B cell (primary cell): ENCODE measurements at regions not wholly inside any gene's neighbourhood (a gene's known extent, or its start where the extent isn't known, plus 50 kb on each side); places are given as distances from the start of the nearest gene placed in this dataset.

ENCODE experiments used
- ATAC-seq: fragments of 200-7000 bp; cut with Tn5 transposase; one replicate; pipeline ENCODE4 v1.10.0; 2021; ENCODE audit warnings: low read depth, mild to moderate bottlenecking, moderate number of reproducible peaks, moderate library complexity
- CTCF ChIA-PET: fragments of 350-600 bp; sonication (Branson Sonifier 250); formaldehyde crosslinking; loops from one replicate; lab custom pipeline; 2021; ENCODE audit warnings: antibody characterized with exemption, inconsistent platforms; lab: Charles Lee
- POLR2A ChIA-PET: fragments of 350-600 bp; sonication (Branson Sonifier 250); formaldehyde crosslinking; loops from one replicate; lab custom pipeline; 2021; ENCODE audit warnings: antibody characterized with exemption; lab: Charles Lee
- DNase-seq: peaks from one replicate; pipeline ENCODE4 v3.0.0; 2013
- H2AFZ ChIP-seq: 2 replicates; pipeline ENCODE4 v1.6.1; 2012; ENCODE audit warnings: mild to moderate bottlenecking, low read depth, low read length; ENCODE audit not compliant: insufficient read depth, poor library complexity, severe bottlenecking
- H3K27ac ChIP-seq, 2 donors: 1 replicate in 1 of 2; 2 replicates in 1 of 2; pipeline ENCODE4 v1.5.1; 2012 to 2013; ENCODE audit warnings: low read length in 2 of 2, mild to moderate bottlenecking in 2 of 2, moderate library complexity in 1 of 2
- H3K27me3 ChIP-seq, 4 experiments: fragments of 200-600 bp in 1 of 4; sonication (generic) in 1 of 4; replicated peaks in 1 of 4; 1 replicate in 2 of 4; 2 replicates in 2 of 4; pipeline versions ENCODE4 v1.6.1 to v1.7.0; 2013 to 2016; ENCODE audit warnings: low read length in 3 of 4, mild to moderate bottlenecking in 2 of 4, mixed read lengths in 1 of 4, moderate library complexity in 1 of 4; ENCODE audit not compliant: insufficient read depth in 4 of 4, control insufficient read depth in 3 of 4; ENCODE audit errors: control extremely low read depth in 1 of 4
- H3K36me3 ChIP-seq, 2 experiments: replicated peaks in 1 of 2; 1 replicate in 1 of 2; 2 replicates in 1 of 2; pipeline versions ENCODE4 v1.6.1 to v1.7.1; 2013; ENCODE audit warnings: low read length in 1 of 2; ENCODE audit not compliant: insufficient read depth in 2 of 2, control insufficient read depth in 1 of 2; ENCODE audit errors: control extremely low read depth in 1 of 2, extremely low read depth in 1 of 2
- H3K4me1 ChIP-seq, 2 donors: fragments of 200-600 bp in 1 of 2; sonication (generic) in 1 of 2; 1 replicate in 1 of 2; 2 replicates in 1 of 2; pipeline versions ENCODE4 v1.5.1 to v1.6.1; 2013 to 2017; ENCODE audit warnings: low read length in 2 of 2; ENCODE audit not compliant: control insufficient read depth in 2 of 2, insufficient read depth in 2 of 2
- H3K4me2 ChIP-seq: replicated peaks from 2 replicates; pipeline ENCODE3; 2012; ENCODE audit warnings: mild to moderate bottlenecking, low read depth, low read length; ENCODE audit not compliant: poor library complexity, severe bottlenecking
- H3K4me3 ChIP-seq, 5 experiments: fragments of 200-600 bp in 1 of 5; sonication (generic) in 1 of 5; 1 replicate in 3 of 5; 2 replicates in 2 of 5; pipeline versions ENCODE4 v1.5.1 to v1.7.0; 2011 to 2016; ENCODE audit warnings: low read length in 4 of 5, mild to moderate bottlenecking in 4 of 5, low read depth in 2 of 5, control low read depth in 1 of 5, moderate library complexity in 1 of 5; ENCODE audit not compliant: insufficient read depth in 1 of 5; ENCODE audit errors: control extremely low read depth in 1 of 5, extremely low read depth in 1 of 5
- H3K79me2 ChIP-seq: fragments of 200-600 bp; sonication (generic); one replicate; pipeline ENCODE4 v1.6.0; 2016; ENCODE audit warnings: low read length; ENCODE audit not compliant: control insufficient read depth, insufficient read depth
- H3K9ac ChIP-seq: fragments of 200-600 bp; sonication (generic); 2 replicates; pipeline ENCODE4 v1.6.1; 2017; ENCODE audit warnings: mild to moderate bottlenecking, low read length, moderate library complexity
- H3K9me3 ChIP-seq, 3 donors: one replicate each; pipeline versions ENCODE4 v1.6.1 to v1.7.1; 2013; ENCODE audit warnings: low read length in 2 of 3; ENCODE audit not compliant: control insufficient read depth in 2 of 3, insufficient read depth in 1 of 3; ENCODE audit errors: control extremely low read depth in 1 of 3
- H4K20me1 ChIP-seq: 2 replicates; pipeline ENCODE4 v1.6.0; 2012; ENCODE audit warnings: mild to moderate bottlenecking, low read length; ENCODE audit not compliant: insufficient read depth, control insufficient read depth, poor library complexity, severe bottlenecking
- H3K27ac Mint-ChIP-seq: one replicate; pipeline ENCODE4 v1.8.0; 2021; ENCODE audit warnings: mixed read lengths
- H3K27me3 Mint-ChIP-seq: one replicate; pipeline ENCODE4 v1.8.0; 2021; ENCODE audit warnings: mixed read lengths
- H3K4me1 Mint-ChIP-seq: one replicate; pipeline ENCODE4 v1.8.0; 2021; ENCODE audit warnings: mixed read lengths
- H3K4me3 Mint-ChIP-seq: one replicate; pipeline ENCODE4 v1.8.0; 2021; ENCODE audit warnings: mixed read lengths
- H3K9me3 Mint-ChIP-seq: one replicate; pipeline ENCODE4 v1.8.0; 2022; ENCODE audit warnings: mixed read lengths; ENCODE audit not compliant: insufficient read depth
- EZH2 ChIP-seq: IDR thresholded peaks from 2 replicates; pipeline ENCODE4 v1.6.1; 2012; ENCODE audit warnings: borderline replicate concordance, low read depth, mild to moderate bottlenecking, moderate library complexity, low read length; ENCODE audit not compliant: insufficient read depth, poor library complexity, severe bottlenecking
- WGBS: methylation state at CpG from one replicate; pipeline ENCODE4 v1.1.5; 2013; ENCODE audit warnings: missing lambda C conversion rate; ENCODE audit not compliant: insufficient coverage; 5-methylcytosine and 5-hydroxymethylcytosine counted together
- intact Hi-C: fragments of 100-400 bp; cut with micrococcal nuclease; formaldehyde crosslinking; loops from one replicate; pipeline ENCODE4 v1.10.0; 2022
- TF ChIP-seq, protein P1 (sequence below): fragments of 200-600 bp; IDR thresholded peaks from one replicate; pipeline ENCODE4 v1.8.0; 2022; ENCODE audit warnings: antibody characterized with exemption, mild to moderate bottlenecking

DNA sequence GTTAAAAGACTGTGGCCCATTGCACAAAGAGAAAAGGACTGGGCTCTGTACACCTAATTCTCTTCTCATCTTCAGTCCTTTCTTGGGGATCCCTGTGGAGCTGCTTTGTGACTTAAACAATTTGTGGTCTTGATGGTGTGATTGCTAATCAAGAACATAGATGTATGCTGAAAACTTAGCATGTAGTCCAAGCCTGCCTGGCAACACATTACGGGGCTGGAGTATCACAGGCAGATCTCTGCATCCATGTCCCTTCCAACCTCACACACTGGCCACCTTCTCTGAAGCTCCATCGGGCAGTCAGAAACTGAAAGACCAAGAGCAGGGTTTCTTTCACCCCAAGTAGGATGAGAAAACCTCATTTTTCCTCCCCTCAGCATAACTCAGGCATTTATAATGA is 69.6 kb upstream of the ARGLU1 start:
- Mint-ChIP-seq H3K4me3 (no peak overlapping the region), H3K27ac (no peak overlapping the region), H3K27me3 (peaks cover 7% of the 10 kb centered on the region), H3K4me1 (no peaks in the 10 kb centered on the region), H3K9me3 (no peaks in the 10 kb centered on the region)
- no peak overlapping the region for H2AFZ ChIP-seq
- H4K20me1 ChIP-seq, result no peaks in the 10 kb centered on the region
- ChIA-PET POLR2A (no interaction called here), CTCF (no interaction called here)
- H3K27ac ChIP-seq, result no peak overlapping the region
- no peak for DNase-seq
- H3K4me2 ChIP-seq, result no peak overlapping the region
- no peaks in the 10 kb centered on the region for H3K9me3 ChIP-seq
- H3K79me2 ChIP-seq, result no peaks in the 10 kb centered on the region
- no peak for ATAC-seq
- no peak overlapping the region for H3K4me3 ChIP-seq
- no peaks in the 10 kb centered on the region for H3K4me1 ChIP-seq
- TF ChIP-seq, protein P1, sequence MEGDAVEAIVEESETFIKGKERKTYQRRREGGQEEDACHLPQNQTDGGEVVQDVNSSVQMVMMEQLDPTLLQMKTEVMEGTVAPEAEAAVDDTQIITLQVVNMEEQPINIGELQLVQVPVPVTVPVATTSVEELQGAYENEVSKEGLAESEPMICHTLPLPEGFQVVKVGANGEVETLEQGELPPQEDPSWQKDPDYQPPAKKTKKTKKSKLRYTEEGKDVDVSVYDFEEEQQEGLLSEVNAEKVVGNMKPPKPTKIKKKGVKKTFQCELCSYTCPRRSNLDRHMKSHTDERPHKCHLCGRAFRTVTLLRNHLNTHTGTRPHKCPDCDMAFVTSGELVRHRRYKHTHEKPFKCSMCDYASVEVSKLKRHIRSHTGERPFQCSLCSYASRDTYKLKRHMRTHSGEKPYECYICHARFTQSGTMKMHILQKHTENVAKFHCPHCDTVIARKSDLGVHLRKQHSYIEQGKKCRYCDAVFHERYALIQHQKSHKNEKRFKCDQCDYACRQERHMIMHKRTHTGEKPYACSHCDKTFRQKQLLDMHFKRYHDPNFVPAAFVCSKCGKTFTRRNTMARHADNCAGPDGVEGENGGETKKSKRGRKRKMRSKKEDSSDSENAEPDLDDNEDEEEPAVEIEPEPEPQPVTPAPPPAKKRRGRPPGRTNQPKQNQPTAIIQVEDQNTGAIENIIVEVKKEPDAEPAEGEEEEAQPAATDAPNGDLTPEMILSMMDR, result no peak
- TF ChIP-seq EZH2, result no peak
- intact Hi-C loops, result no loop called here
- WGBS, result 90% methylated on average over 2 of the region's 2 CpGs
- H3K9ac ChIP-seq, result no peak overlapping the region
- H3K27me3 ChIP-seq, result no peaks in the 10 kb centered on the region
- H3K36me3 ChIP-seq, result no peaks in the 10 kb centered on the region

DNA sequence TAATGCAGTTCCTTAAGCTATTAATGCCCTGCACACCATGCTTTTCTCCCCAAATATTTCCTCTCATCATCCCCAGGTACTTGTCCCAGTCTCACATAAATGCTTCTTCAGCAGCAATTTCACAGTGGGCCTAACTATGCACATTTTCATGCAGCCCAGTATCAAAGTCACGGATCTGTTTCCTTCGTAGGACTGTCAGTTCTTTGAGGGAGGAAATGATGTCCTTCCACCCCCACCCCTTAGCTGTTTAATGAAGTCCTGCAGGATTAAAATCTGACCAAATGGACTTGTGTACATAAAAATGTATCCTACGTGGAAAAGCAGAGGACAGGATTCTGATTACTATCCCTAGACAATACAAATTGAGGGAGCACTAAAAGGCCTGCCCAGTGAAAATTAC is 68.6 kb upstream of the ARGLU1 start:
- H3K9me3 Mint-ChIP-seq, result no peaks in the 10 kb centered on the region
- no peak overlapping the region for H3K27ac Mint-ChIP-seq
- H3K27ac ChIP-seq, result no peak overlapping the region
- no peaks in the 10 kb centered on the region for H3K9me3 ChIP-seq
- intact Hi-C loops, result no loop called here
- H3K4me2 ChIP-seq, result no peak overlapping the region
- no peak for DNase-seq
- no peaks in the 10 kb centered on the region for H4K20me1 ChIP-seq
- no peak overlapping the region for H2AFZ ChIP-seq
- H3K36me3 ChIP-seq, result no peaks in the 10 kb centered on the region
- no peak overlapping the region for H3K9ac ChIP-seq
- 83% methylated on average over 1 of the region's 3 CpGs for WGBS
- no peaks in the 10 kb centered on the region for H3K4me1 Mint-ChIP-seq
- H3K4me1 ChIP-seq, result no peaks in the 10 kb centered on the region
- ChIA-PET CTCF (interaction anchor here (1.0 kb wide), 1 partner anchor 16 kb away, joined by 3 read pairs; no protein-coding TSS in a partner anchor), POLR2A (no interaction called here)
- no peak overlapping the region for H3K4me3 Mint-ChIP-seq
- H3K27me3 ChIP-seq, result no peaks in the 10 kb centered on the region
- TF ChIP-seq EZH2, result no peak
- TF ChIP-seq, protein P1, result no peak
- H3K27me3 Mint-ChIP-seq, result peaks cover 3% of the 10 kb centered on the region
- H3K4me3 ChIP-seq, result no peak overlapping the region
- ATAC-seq, result no peak
- no peaks in the 10 kb centered on the region for H3K79me2 ChIP-seq
